SK-N-SH (cell line): ENCODE measurements at regions not wholly inside any gene's neighbourhood (a gene's known extent, or its start where the extent isn't known, plus 50 kb on each side); places are given as distances from the start of the nearest gene placed in this dataset.

Source experiments
- CTCF ChIA-PET: fragments of 300-600, 350-600 bp; formaldehyde crosslinking; extraction: SDS; loops from one replicate; lab custom pipeline; 2021; lab: Yijun Ruan, JAX
- POLR2A ChIA-PET: fragments of 350-600 bp; sonication (Branson Sonifier 250); formaldehyde crosslinking; extraction: SDS; loops from one replicate; lab custom pipeline; 2020; ENCODE audit warnings: antibody characterized with exemption, inconsistent platforms; lab: Yijun Ruan, JAX
- DNase-seq: peaks from one replicate; pipeline ENCODE4 v3.0.0; 2012
- H2AFZ ChIP-seq: fragments of 200-600 bp; sonication (generic); 2 replicates; pipeline ENCODE4 v1.8.1; 2016; ENCODE audit warnings: antibody characterized with exemption, mild to moderate bottlenecking, low read depth
- H3F3A ChIP-seq: fragments of 200-600 bp; sonication (generic); replicated peaks from 2 replicates; pipeline ENCODE3; 2016; ENCODE audit warnings: antibody characterized with exemption, mild to moderate bottlenecking; ENCODE audit not compliant: insufficient read depth
- H3K27ac ChIP-seq, 2 experiments: fragments of 200-500 bp in 1 of 2; fragments of 200-600 bp in 1 of 2; sonication (Bioruptor generic) in 1 of 2; sonication (generic), shearing (Covaris generic) in 1 of 2; 2 replicates each; pipeline versions ENCODE4 v1.5.1 to v1.6.1; 2014 to 2016; ENCODE audit warnings: low read depth in 2 of 2, inconsistent platforms in 1 of 2, low read length in 1 of 2, mild to moderate bottlenecking in 1 of 2, mixed read lengths in 1 of 2
- H3K27me3 ChIP-seq: fragments of 200-600 bp; sonication (generic), shearing (Covaris generic); 2 replicates; pipeline ENCODE4 v1.6.1; 2016; ENCODE audit warnings: mixed run types; ENCODE audit not compliant: insufficient read depth
- H3K36me3 ChIP-seq, 2 experiments: fragments of 200-500 bp in 1 of 2; fragments of 200-600 bp in 1 of 2; sonication (Bioruptor generic) in 1 of 2; sonication (generic) in 1 of 2; replicated peaks in 1 of 2; 2 replicates each; pipeline versions ENCODE3 to v1.5.1; 2014 to 2016; ENCODE audit warnings: low read length in 1 of 2, mild to moderate bottlenecking in 1 of 2; ENCODE audit not compliant: insufficient read depth in 2 of 2, control insufficient read depth in 1 of 2
- H3K4me1 ChIP-seq, 2 experiments: fragments of 200-500 bp in 1 of 2; fragments of 200-600 bp in 1 of 2; sonication (Bioruptor generic) in 1 of 2; sonication (generic), shearing (Covaris generic) in 1 of 2; 2 replicates each; pipeline versions ENCODE4 v1.5.1 to v1.6.1; 2014 to 2016; ENCODE audit warnings: low read depth in 1 of 2, low read length in 1 of 2, mixed run types in 1 of 2; ENCODE audit not compliant: insufficient read depth in 2 of 2, control insufficient read depth in 1 of 2
- H3K4me2 ChIP-seq: fragments of 200-600 bp; sonication (generic), shearing (Covaris generic); 2 replicates; pipeline ENCODE4 v1.6.1; 2017; ENCODE audit warnings: mixed run types
- H3K4me3 ChIP-seq, 2 experiments: fragments of 200-500 bp in 1 of 2; fragments of 200-600 bp in 1 of 2; sonication (Bioruptor generic) in 1 of 2; sonication (generic), shearing (Covaris generic) in 1 of 2; 2 replicates each; pipeline versions ENCODE4 v1.5.1 to v1.8.1; 2014 to 2016; ENCODE audit warnings: low read depth in 2 of 2, inconsistent platforms in 1 of 2, low read length in 1 of 2, mild to moderate bottlenecking in 1 of 2, mixed read lengths in 1 of 2, moderate library complexity in 1 of 2
- H3K79me2 ChIP-seq: fragments of 200-600 bp; sonication (generic); 2 replicates; pipeline ENCODE4 v1.8.1; 2017; ENCODE audit warnings: mild to moderate bottlenecking; ENCODE audit not compliant: insufficient read depth
- H3K9ac ChIP-seq: fragments of 200-600 bp; sonication (generic); 2 replicates; pipeline ENCODE4 v1.6.1; 2017; ENCODE audit warnings: mixed run types
- H3K9me2 ChIP-seq: fragments of 200-600 bp; sonication (generic); 2 replicates; pipeline ENCODE4 v1.6.1; 2017; ENCODE audit warnings: mixed run types
- H3K9me3 ChIP-seq: fragments of 200-600 bp; sonication (generic); 2 replicates; pipeline ENCODE4 v1.6.1; 2017; ENCODE audit warnings: mixed run types, mild to moderate bottlenecking, moderate library complexity
- H4K20me1 ChIP-seq: fragments of 200-600 bp; sonication (generic); 2 replicates; pipeline ENCODE4 v1.6.1; 2017; ENCODE audit warnings: mild to moderate bottlenecking, mixed run types; ENCODE audit not compliant: insufficient read depth
- ELF1 ChIP-seq: IDR thresholded peaks from 2 replicates; pipeline ENCODE4 v1.4.0; 2012
- EP300 ChIP-seq, 2 experiments: IDR thresholded peaks; 2 replicates each; pipeline versions ENCODE4 v1.4.0 to v1.6.1; 2012; ENCODE audit warnings: borderline replicate concordance in 1 of 2, low read depth in 1 of 2, low read length in 1 of 2
- EZH2phosphoT487 ChIP-seq: fragments of 200-600 bp; sonication (generic); IDR thresholded peaks from 2 replicates; pipeline ENCODE4 v1.6.1; 2017; ENCODE audit warnings: low read depth, mixed run types, mild to moderate bottlenecking, antibody characterized with exemption, moderate library complexity, borderline replicate concordance
- FOSL2 ChIP-seq: IDR thresholded peaks from 2 replicates; pipeline ENCODE4 v1.4.0; 2012; ENCODE audit warnings: low read depth, mild to moderate bottlenecking, moderate library complexity, borderline replicate concordance
- FOXJ3 ChIP-seq: sonication (generic); formaldehyde crosslinking; IDR thresholded peaks from 2 replicates; pipeline ENCODE4 v1.5.1; 2020; ENCODE audit warnings: mild to moderate bottlenecking, missing genetic modification reagents
- FOXM1 ChIP-seq: IDR thresholded peaks from 2 replicates; pipeline ENCODE4 v1.4.0; 2012; ENCODE audit warnings: low read depth, mild to moderate bottlenecking
- GABPA ChIP-seq: IDR thresholded peaks from 2 replicates; pipeline ENCODE4 v1.4.0; 2012; ENCODE audit warnings: low read depth, mild to moderate bottlenecking
- GATA2 ChIP-seq: sonication (generic); formaldehyde crosslinking; IDR thresholded peaks from 2 replicates; pipeline ENCODE4 v1.5.0; 2020; ENCODE audit warnings: mild to moderate bottlenecking, missing genetic modification reagents
- MEF2A ChIP-seq: IDR thresholded peaks from 2 replicates; pipeline ENCODE4 v1.4.0; 2012; ENCODE audit warnings: low read depth, borderline replicate concordance
- NFIC ChIP-seq: IDR thresholded peaks from 2 replicates; pipeline ENCODE4 v1.4.0; 2012; ENCODE audit warnings: borderline replicate concordance
- POLR2AphosphoS5 ChIP-seq: IDR thresholded peaks from 2 replicates; pipeline ENCODE4 v1.6.1; 2012; ENCODE audit warnings: low read depth, low read length
- RXRA ChIP-seq: IDR thresholded peaks from 2 replicates; pipeline ENCODE4 v1.4.0; 2012; ENCODE audit warnings: low read depth, mild to moderate bottlenecking, borderline replicate concordance
- SIN3A ChIP-seq: IDR thresholded peaks from 2 replicates; pipeline ENCODE4 v1.6.1; 2012; ENCODE audit warnings: low read depth, mild to moderate bottlenecking, low read length, moderate library complexity, borderline replicate concordance
- TAF1 ChIP-seq: IDR thresholded peaks from 2 replicates; pipeline ENCODE4 v1.6.1; 2012; ENCODE audit warnings: low read depth, mild to moderate bottlenecking, low read length, moderate library complexity, borderline replicate concordance
- TCF12 ChIP-seq: IDR thresholded peaks from 2 replicates; pipeline ENCODE4 v1.4.0; 2012
- TEAD4 ChIP-seq: IDR thresholded peaks from 2 replicates; pipeline ENCODE4 v1.4.0; 2012; ENCODE audit warnings: mild to moderate bottlenecking, borderline replicate concordance; ENCODE audit not compliant: insufficient read depth
- YY1 ChIP-seq: IDR thresholded peaks from 2 replicates; pipeline ENCODE4 v1.4.0; 2012; ENCODE audit warnings: low read depth, mild to moderate bottlenecking
- WGBS: methylation state at CpG from one replicate; pipeline ENCODE4 v1.1.6; 2017; ENCODE audit warnings: low lambda C conversion rate; 5-methylcytosine and 5-hydroxymethylcytosine counted together
- TF ChIP-seq, protein P1 (sequence below): IDR thresholded peaks from 2 replicates; pipeline ENCODE4 v1.4.0; 2012; ENCODE audit warnings: low read depth, borderline replicate concordance
- TF ChIP-seq, protein P2 (sequence below): IDR thresholded peaks from 2 replicates; pipeline ENCODE4 v1.4.0; 2012; ENCODE audit warnings: low read depth
- TF ChIP-seq, protein P3 (sequence below): IDR thresholded peaks from 2 replicates; pipeline ENCODE4 v1.4.0; 2012; ENCODE audit warnings: low read depth, borderline replicate concordance
- TF ChIP-seq, protein P4 (sequence below): fragments of 200-600 bp; sonication (generic); IDR thresholded peaks from 2 replicates; pipeline ENCODE4 v1.6.1; 2017; ENCODE audit warnings: antibody characterized with exemption, mild to moderate bottlenecking, moderate library complexity

DNA sequence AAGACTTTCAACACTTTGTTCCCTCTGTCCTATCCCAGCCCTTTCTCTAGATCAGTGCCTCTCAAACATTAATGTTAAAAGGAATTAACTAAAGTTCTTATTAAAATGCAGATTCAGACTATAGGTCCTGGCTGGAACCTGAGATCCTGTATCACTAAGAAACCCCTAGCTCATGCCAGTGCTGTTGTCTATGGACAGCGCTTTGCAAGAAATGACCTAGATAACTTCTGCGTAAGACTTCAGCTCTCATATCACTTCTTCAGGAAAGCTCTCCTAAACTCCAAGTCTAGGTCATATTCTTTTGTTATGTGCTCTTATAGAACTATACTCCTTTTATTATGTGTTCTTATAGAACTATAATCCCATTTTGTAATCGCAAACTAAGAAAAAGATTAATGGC lies 67.8 kb upstream of the CDIN1 start:
- TF ChIP-seq TCF12 (no peak), FOXM1 (no peak), MEF2A (no peak), EZH2phosphoT487 (no peak), FOXJ3 (CRISPR knock-in tag) (no peak), GABPA (no peak), EP300 (IDR thresholded peaks at IDR 0.05; ENCODE audit: borderline replicate concordance in 1 of 2, low read depth in 1 of 2, low read length in 1 of 2) (no peak), TAF1 (no peak), GATA2 (CRISPR knock-in tag) (no peak), RXRA (no peak), ELF1 (no peak), FOSL2 (no peak)
- TF ChIP-seq, protein P1, sequence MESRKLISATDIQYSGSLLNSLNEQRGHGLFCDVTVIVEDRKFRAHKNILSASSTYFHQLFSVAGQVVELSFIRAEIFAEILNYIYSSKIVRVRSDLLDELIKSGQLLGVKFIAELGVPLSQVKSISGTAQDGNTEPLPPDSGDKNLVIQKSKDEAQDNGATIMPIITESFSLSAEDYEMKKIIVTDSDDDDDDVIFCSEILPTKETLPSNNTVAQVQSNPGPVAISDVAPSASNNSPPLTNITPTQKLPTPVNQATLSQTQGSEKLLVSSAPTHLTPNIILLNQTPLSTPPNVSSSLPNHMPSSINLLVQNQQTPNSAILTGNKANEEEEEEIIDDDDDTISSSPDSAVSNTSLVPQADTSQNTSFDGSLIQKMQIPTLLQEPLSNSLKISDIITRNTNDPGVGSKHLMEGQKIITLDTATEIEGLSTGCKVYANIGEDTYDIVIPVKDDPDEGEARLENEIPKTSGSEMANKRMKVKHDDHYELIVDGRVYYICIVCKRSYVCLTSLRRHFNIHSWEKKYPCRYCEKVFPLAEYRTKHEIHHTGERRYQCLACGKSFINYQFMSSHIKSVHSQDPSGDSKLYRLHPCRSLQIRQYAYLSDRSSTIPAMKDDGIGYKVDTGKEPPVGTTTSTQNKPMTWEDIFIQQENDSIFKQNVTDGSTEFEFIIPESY = no peak
- TF ChIP-seq, protein P2, sequence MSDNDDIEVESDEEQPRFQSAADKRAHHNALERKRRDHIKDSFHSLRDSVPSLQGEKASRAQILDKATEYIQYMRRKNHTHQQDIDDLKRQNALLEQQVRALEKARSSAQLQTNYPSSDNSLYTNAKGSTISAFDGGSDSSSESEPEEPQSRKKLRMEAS = no peak
- TF ChIP-seq, protein P3, sequence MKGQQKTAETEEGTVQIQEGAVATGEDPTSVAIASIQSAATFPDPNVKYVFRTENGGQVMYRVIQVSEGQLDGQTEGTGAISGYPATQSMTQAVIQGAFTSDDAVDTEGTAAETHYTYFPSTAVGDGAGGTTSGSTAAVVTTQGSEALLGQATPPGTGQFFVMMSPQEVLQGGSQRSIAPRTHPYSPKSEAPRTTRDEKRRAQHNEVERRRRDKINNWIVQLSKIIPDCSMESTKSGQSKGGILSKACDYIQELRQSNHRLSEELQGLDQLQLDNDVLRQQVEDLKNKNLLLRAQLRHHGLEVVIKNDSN = no peak
- Histone ChIP-seq H2AFZ (no peak overlapping the region), H3K4me3 (no peak overlapping the region), H3F3A (no peaks in the 10 kb centered on the region), H3K9ac (no peak overlapping the region), H3K79me2 (no peaks in the 10 kb centered on the region), H3K27ac (no peak overlapping the region), H3K4me2 (no peak overlapping the region), H4K20me1 (no peaks in the 10 kb centered on the region), H3K4me1 (no peaks in the 10 kb centered on the region), H3K36me3 (no peaks in the 10 kb centered on the region), H3K9me3 (no peaks in the 10 kb centered on the region), H3K27me3 (no peaks in the 10 kb centered on the region), H3K9me2 (no peaks in the 10 kb centered on the region)
- ChIA-PET CTCF (interaction anchor here (1.0 to 2.5 kb wide), 2 partner anchors 10 to 16 kb away, joined by 4 to 16 read pairs; no protein-coding TSS in a partner anchor), POLR2A (no interaction called here)
- over 99% methylated on average over 3 of the region's 3 CpGs for WGBS
- no peak for DNase-seq

DNA sequence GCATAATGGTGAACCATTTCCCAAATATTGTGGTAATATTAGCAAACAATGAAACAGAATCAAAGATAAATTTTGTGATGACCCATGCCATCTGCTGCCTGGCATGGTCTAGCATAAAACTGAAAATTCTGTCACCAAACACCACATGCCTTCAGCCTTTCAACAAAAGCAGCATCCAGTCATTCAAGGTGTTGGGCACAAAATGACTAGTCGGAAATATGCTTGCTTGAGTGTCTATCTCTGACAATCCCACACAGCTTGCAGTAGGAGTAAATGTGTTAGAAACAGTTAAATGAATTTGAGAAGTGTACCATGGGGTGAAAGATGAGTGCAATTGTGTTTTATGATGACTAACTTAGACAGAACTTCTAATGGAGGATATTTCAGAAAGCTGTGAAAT lies 61.7 kb upstream of the CDIN1 start:
- Histone ChIP-seq H3K27ac (no peak overlapping the region), H3K4me2 (no peak overlapping the region), H3K4me1 (no peaks in the 10 kb centered on the region), H3K9ac (no peak overlapping the region), H3K36me3 (no peaks in the 10 kb centered on the region), H3F3A (no peaks in the 10 kb centered on the region), H4K20me1 (no peaks in the 10 kb centered on the region), H2AFZ (no peak overlapping the region), H3K9me2 (no peaks in the 10 kb centered on the region), H3K27me3 (no peaks in the 10 kb centered on the region), H3K4me3 (no peak overlapping the region), H3K9me3 (no peaks in the 10 kb centered on the region), H3K79me2 (no peaks in the 10 kb centered on the region)
- POLR2A ChIA-PET = no interaction called here
- DNase-seq = no peak
- WGBS = 100% methylated on average over 1 of the region's 1 CpG
- CTCF ChIA-PET = no interaction called here
- TF ChIP-seq, protein P1 = no peak
- TF ChIP-seq, protein P4, sequence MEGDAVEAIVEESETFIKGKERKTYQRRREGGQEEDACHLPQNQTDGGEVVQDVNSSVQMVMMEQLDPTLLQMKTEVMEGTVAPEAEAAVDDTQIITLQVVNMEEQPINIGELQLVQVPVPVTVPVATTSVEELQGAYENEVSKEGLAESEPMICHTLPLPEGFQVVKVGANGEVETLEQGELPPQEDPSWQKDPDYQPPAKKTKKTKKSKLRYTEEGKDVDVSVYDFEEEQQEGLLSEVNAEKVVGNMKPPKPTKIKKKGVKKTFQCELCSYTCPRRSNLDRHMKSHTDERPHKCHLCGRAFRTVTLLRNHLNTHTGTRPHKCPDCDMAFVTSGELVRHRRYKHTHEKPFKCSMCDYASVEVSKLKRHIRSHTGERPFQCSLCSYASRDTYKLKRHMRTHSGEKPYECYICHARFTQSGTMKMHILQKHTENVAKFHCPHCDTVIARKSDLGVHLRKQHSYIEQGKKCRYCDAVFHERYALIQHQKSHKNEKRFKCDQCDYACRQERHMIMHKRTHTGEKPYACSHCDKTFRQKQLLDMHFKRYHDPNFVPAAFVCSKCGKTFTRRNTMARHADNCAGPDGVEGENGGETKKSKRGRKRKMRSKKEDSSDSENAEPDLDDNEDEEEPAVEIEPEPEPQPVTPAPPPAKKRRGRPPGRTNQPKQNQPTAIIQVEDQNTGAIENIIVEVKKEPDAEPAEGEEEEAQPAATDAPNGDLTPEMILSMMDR = no peak
- TF ChIP-seq MEF2A (no peak), GABPA (no peak), FOSL2 (no peak), YY1 (no peak), TEAD4 (no peak), POLR2AphosphoS5 (no peak), SIN3A (no peak), NFIC (no peak)
- TF ChIP-seq, protein P3 = no peak
